Stomach (tissue), 8 donors: ENCODE measurements at regions not wholly inside any gene's neighbourhood (a gene's known extent, or its start where the extent isn't known, plus 50 kb on each side); places are given as distances from the start of the nearest gene placed in this dataset.

Experiments used
- DNase-seq, 2 donors: peaks; one replicate each; pipeline versions ENCODE4 v3.0.0 to v3.0.0-alpha.2; 2013 to 2019
- H3K27ac ChIP-seq, 5 donors: fragments of 200-600 bp in 4 of 5; sonication (generic) in 4 of 5; one replicate each; pipeline ENCODE4 v1.5.1; 2013 to 2019; ENCODE audit warnings: mild to moderate bottlenecking in 1 of 5, moderate library complexity in 1 of 5
- H3K27me3 ChIP-seq, 3 donors: fragments of 200-600 bp; sonication (generic); one replicate each; pipeline ENCODE4 v1.5.1; 2017 to 2019; ENCODE audit warnings: mixed run types in 1 of 3
- H3K36me3 ChIP-seq, 4 donors: fragments of 200-600 bp; sonication (generic); 1 replicate in 3 of 4; 2 replicates in 1 of 4; pipeline ENCODE4 v1.5.1; 2016 to 2019
- H3K4me1 ChIP-seq, 4 donors: fragments of 200-600 bp; sonication (generic); one replicate each; pipeline ENCODE4 v1.5.1; 2016 to 2019
- H3K4me3 ChIP-seq, 4 donors: fragments of 200-600 bp; sonication (generic) in 3 of 4; one replicate each; pipeline ENCODE4 v1.5.1; 2016 to 2019; ENCODE audit warnings: mild to moderate bottlenecking in 1 of 4
- H3K9me3 ChIP-seq, 4 donors: fragments of 200-600 bp; sonication (generic); one replicate each; pipeline ENCODE4 v1.5.1; 2016 to 2019
- EP300 ChIP-seq: sonication (generic); formaldehyde crosslinking; IDR thresholded peaks from one replicate; pipeline ENCODE4 v1.6.1; 2017; ENCODE audit warnings: antibody characterized with exemption
- POLR2A ChIP-seq, 4 donors: fragments of 450-650 bp; IDR thresholded peaks; one replicate each; pipeline ENCODE4 v1.6.1; 2016; ENCODE audit warnings: antibody characterized with exemption in 4 of 4, control low read depth in 2 of 4, mild to moderate bottlenecking in 1 of 4, moderate library complexity in 1 of 4
- POLR2AphosphoS5 ChIP-seq, 3 donors: sonication (generic); formaldehyde crosslinking; IDR thresholded peaks; one replicate each; pipeline ENCODE4 v1.6.1; 2016; ENCODE audit warnings: antibody characterized with exemption in 3 of 3
- WGBS, 5 donors: extraction: QIAGEN DNeasy Blood & Tissue Kit in 3 of 5; methylation state at CpG; one replicate each; pipeline versions ENCODE4 v1.1.5 to v1.1.7; 2013 to 2018; 5-methylcytosine and 5-hydroxymethylcytosine counted together
- intact Hi-C: fragments of 100-400 bp; cut with DNase I; formaldehyde crosslinking; loops from one replicate; pipeline ENCODE4 v1.15.1; 2023; ENCODE audit warnings: low total_unique reads
- TF ChIP-seq, protein P1 (sequence below), 7 experiments: fragments of 450-650 bp in 4 of 7; fragments of 200-600 bp in 3 of 7; sonication (generic) in 3 of 7; IDR thresholded peaks; one replicate each; pipeline ENCODE4 v1.5.1; 2016 to 2019; ENCODE audit warnings: antibody characterized with exemption in 7 of 7, control low read depth in 2 of 7, mild to moderate bottlenecking in 1 of 7
- donor health status: healthy with polysubstance abuse.
- donor health status: Bipolar disorder and iron deficiency.
- donor health status: healthy.

DNA sequence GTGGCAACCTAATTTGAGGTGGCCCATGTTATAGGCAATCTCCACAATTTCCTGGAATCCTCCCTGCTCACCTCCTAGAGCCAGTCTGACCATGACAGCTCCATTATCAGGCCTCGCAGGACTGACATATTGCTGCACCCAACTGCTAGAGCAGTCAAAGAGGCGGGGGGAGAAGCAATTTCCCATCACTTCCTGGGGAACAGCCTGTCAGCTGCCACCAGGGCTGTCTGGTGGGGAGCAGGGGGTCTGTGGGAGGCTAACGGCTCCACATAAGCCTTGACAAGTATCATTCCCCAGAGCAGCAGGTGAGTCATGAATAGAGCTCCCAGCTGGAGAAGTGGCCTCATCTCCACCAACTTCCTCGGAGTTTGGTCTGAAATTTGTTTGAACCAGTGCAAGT lies 322.9 kb downstream of the MATN1 start:
- Histone ChIP-seq H3K27me3 (peaks cover 0 to 14% (median 0%) of the 10 kb centered on the region in 3 donors), H3K4me1 (no peaks in the 10 kb centered on the region), H3K4me3 (no peak overlapping the region), H3K36me3 (no peaks in the 10 kb centered on the region), H3K27ac (no peak overlapping the region), H3K9me3 (no peaks in the 10 kb centered on the region)
- TF ChIP-seq POLR2AphosphoS5 (IDR thresholded peaks at IDR 0.05): no peak
- TF ChIP-seq EP300: no peak
- TF ChIP-seq, protein P1, sequence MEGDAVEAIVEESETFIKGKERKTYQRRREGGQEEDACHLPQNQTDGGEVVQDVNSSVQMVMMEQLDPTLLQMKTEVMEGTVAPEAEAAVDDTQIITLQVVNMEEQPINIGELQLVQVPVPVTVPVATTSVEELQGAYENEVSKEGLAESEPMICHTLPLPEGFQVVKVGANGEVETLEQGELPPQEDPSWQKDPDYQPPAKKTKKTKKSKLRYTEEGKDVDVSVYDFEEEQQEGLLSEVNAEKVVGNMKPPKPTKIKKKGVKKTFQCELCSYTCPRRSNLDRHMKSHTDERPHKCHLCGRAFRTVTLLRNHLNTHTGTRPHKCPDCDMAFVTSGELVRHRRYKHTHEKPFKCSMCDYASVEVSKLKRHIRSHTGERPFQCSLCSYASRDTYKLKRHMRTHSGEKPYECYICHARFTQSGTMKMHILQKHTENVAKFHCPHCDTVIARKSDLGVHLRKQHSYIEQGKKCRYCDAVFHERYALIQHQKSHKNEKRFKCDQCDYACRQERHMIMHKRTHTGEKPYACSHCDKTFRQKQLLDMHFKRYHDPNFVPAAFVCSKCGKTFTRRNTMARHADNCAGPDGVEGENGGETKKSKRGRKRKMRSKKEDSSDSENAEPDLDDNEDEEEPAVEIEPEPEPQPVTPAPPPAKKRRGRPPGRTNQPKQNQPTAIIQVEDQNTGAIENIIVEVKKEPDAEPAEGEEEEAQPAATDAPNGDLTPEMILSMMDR (IDR thresholded peaks at IDR 0.05): no peak
- no peak for TF ChIP-seq POLR2A (IDR thresholded peaks at IDR 0.05)
- 39 to 74% (median 55%) methylated on average over 3 to 4 of the region's 4 CpGs for WGBS, 5 donors
- no peak for DNase-seq
- intact Hi-C loops: no loop called here

DNA sequence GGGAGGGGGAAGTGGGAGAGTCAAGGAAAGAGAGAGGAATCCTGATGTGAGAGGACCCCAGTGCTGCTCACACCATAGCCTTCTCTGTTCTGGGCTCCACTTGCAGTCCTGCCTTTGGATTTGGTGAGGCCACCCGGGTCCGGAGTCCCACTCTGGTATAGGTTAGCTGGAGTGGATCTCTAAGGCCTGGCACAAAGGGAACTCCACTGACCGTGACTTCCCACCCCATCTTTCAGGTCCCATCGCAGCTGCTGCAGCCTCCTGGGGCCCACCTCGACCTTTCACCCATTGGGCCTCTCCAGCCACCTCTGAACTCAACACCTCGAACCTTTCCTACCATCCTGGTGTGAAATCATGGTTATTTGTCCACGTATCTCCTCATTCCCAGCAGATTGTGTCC lies 324.4 kb downstream of the MATN1 start:
- intact Hi-C loops: no loop called here
- Histone ChIP-seq H3K4me1 (no peaks in the 10 kb centered on the region), H3K9me3 (no peaks in the 10 kb centered on the region), H3K27me3 (no peaks in the 10 kb centered on the region), H3K4me3 (no peak overlapping the region), H3K36me3 (no peaks in the 10 kb centered on the region), H3K27ac (no peak overlapping the region)
- no peak for DNase-seq
- no peak for TF ChIP-seq EP300
- TF ChIP-seq, protein P1 (IDR thresholded peaks at IDR 0.05): no peak
- TF ChIP-seq POLR2A (IDR thresholded peaks at IDR 0.05): no peak
- no peak for TF ChIP-seq POLR2AphosphoS5 (IDR thresholded peaks at IDR 0.05)
- 67 to 78% (median 72%) methylated on average over 7 of the region's 7 CpGs for WGBS, 5 donors

DNA sequence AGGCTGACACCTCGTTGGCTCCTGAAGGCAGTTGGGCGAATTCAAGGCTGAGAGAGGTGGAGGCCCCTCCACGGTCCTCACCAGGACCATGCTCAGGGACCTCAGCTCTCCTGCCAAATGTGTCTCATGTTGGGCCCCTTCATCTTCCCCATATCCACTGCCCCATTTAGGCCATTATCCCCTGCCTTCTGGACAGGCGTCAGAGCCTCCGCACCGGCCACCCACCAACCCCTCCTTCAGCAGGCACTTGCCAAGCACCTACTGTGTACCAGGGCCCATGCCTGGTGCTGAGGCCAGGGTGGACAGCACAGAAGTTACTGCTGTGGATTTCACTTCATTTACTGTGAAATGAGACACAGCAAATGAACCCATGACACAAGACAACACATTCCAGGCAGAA lies 325.8 kb downstream of the MATN1 start:
- WGBS, 5 donors: 82 to 90% (median 87%) methylated on average over 6 of the region's 6 CpGs
- Histone ChIP-seq H3K27ac (no peak overlapping the region), H3K4me1 (no peaks in the 10 kb centered on the region), H3K36me3 (no peaks in the 10 kb centered on the region), H3K4me3 (no peak overlapping the region), H3K9me3 (no peaks in the 10 kb centered on the region), H3K27me3 (no peaks in the 10 kb centered on the region)
- intact Hi-C loops: no loop called here
- TF ChIP-seq POLR2A (IDR thresholded peaks at IDR 0.05) (no peak), POLR2AphosphoS5 (IDR thresholded peaks at IDR 0.05) (no peak), EP300 (no peak)
- TF ChIP-seq, protein P1 (IDR thresholded peaks at IDR 0.05): no peak
- no peak for DNase-seq

DNA sequence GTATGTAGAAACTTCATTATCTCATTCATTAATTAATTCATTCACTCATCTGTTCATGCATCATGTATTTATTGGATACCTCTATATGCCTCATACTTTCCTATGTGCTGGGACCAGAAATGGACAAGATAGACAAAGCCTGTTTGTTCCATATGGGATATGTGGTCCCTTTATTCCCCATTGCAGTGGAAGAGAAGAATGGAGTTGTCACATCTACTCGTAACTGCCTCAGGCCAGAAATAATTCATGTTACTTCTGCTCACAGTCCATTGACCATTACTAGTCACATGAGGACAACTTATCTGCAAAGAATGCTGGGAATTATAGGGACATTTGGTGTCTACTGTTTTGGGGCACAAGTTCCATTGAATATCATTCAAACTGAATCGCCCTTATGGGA lies 327.8 kb downstream of the MATN1 start:
- H3K27me3 ChIP-seq: peaks cover 0 to 3% (median 0%) of the 10 kb centered on the region in 3 donors
- H3K4me1 ChIP-seq: no peaks in the 10 kb centered on the region
- no peak overlapping the region for H3K4me3 ChIP-seq
- intact Hi-C loops: no loop called here
- WGBS, 5 donors: 83 to 96% (median 91%) methylated on average over 2 of the region's 2 CpGs
- DNase-seq: no peak
- no peaks in the 10 kb centered on the region for H3K36me3 ChIP-seq
- no peaks in the 10 kb centered on the region for H3K9me3 ChIP-seq
- no peak for TF ChIP-seq POLR2A (IDR thresholded peaks at IDR 0.05)
- TF ChIP-seq POLR2AphosphoS5 (IDR thresholded peaks at IDR 0.05): no peak
- TF ChIP-seq, protein P1 (IDR thresholded peaks at IDR 0.05): no peak
- TF ChIP-seq EP300: no peak
- H3K27ac ChIP-seq: no peak overlapping the region
